ENCODE measurements at regions not wholly inside any gene's neighbourhood (a gene's known extent, or its start where the extent isn't known, plus 50 kb on each side); places are given as distances from the start of the nearest gene placed in this dataset.

GRCh38 chr21:33121715-33122475 is 52.0 kb downstream of the OLIG1 start:
- Histone ChIP-seq H3K27ac (no peak overlapping the region), H3K4me1 (no peaks in the 10 kb centered on the region), H3K9me3 (no peaks in the 10 kb centered on the region), H3K27me3 (no peaks in the 10 kb centered on the region), H3K4me3 (no peak overlapping the region), H3K36me3 (no peaks in the 10 kb centered on the region)
- intact Hi-C loops (cut with DNase I; ENCODE audit: low total_unique reads): no loop called here
- DNase-seq: no peak
- TF ChIP-seq, protein P1, sequence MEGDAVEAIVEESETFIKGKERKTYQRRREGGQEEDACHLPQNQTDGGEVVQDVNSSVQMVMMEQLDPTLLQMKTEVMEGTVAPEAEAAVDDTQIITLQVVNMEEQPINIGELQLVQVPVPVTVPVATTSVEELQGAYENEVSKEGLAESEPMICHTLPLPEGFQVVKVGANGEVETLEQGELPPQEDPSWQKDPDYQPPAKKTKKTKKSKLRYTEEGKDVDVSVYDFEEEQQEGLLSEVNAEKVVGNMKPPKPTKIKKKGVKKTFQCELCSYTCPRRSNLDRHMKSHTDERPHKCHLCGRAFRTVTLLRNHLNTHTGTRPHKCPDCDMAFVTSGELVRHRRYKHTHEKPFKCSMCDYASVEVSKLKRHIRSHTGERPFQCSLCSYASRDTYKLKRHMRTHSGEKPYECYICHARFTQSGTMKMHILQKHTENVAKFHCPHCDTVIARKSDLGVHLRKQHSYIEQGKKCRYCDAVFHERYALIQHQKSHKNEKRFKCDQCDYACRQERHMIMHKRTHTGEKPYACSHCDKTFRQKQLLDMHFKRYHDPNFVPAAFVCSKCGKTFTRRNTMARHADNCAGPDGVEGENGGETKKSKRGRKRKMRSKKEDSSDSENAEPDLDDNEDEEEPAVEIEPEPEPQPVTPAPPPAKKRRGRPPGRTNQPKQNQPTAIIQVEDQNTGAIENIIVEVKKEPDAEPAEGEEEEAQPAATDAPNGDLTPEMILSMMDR (IDR thresholded peaks at IDR 0.05): no peak
- TF ChIP-seq POLR2A (IDR thresholded peaks at IDR 0.05): no peak

GRCh38 chr21:33122507-33122906 is 52.6 kb downstream of the OLIG1 start:
- intact Hi-C loops (cut with DNase I; ENCODE audit: low total_unique reads): no loop called here
- no peak for DNase-seq
- Histone ChIP-seq H3K27ac (no peak overlapping the region), H3K36me3 (no peaks in the 10 kb centered on the region), H3K4me3 (no peak overlapping the region), H3K9me3 (no peaks in the 10 kb centered on the region), H3K27me3 (no peaks in the 10 kb centered on the region), H3K4me1 (no peaks in the 10 kb centered on the region)
- TF ChIP-seq, protein P1 (IDR thresholded peaks at IDR 0.05): no peak
- no peak for TF ChIP-seq POLR2A (IDR thresholded peaks at IDR 0.05)

DNA sequence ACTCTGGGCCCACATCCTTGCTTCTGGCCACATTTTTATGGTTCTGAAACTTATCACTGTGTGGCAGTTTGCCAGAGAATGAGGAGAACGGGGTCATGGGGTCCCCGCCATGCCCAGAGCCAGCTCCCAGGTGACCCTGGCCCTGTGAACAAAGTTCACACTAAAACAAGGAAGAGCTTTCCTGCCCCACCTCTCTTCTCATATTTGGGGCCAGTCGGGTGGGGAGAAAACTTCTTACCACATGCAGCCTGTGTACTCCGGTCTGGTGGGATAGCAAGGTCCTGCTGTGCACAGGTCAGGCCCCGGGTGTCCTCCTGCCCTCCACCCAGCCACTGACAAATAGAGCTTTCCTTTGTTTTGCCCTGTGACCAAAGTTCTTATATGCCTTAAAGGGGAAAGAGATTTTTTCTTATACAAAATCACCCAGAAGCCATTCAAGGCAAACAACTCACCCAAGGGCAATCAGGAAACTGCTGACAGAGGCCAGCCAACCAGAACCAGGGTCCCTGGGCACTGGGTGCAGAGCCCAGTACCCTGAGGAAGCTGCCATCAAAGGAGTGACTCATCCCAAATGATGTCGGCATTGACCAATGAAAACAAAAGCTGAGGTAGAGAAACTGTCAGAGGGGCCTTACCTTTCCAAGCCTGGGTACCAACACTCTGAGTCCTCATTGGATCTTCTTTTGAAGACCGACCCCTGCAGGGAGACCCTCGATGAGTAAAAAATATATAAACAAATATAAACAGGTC is 53.6 kb downstream of the OLIG1 start:
- Histone ChIP-seq H3K27ac (no peak overlapping the region), H3K4me1 (no peaks in the 10 kb centered on the region), H3K36me3 (no peaks in the 10 kb centered on the region), H3K4me3 (no peak overlapping the region), H3K27me3 (no peaks in the 10 kb centered on the region), H3K9me3 (no peaks in the 10 kb centered on the region)
- TF ChIP-seq POLR2A (IDR thresholded peaks at IDR 0.05): no peak
- TF ChIP-seq, protein P1 (IDR thresholded peaks at IDR 0.05): no peak
- DNase-seq: no peak
- intact Hi-C loops (cut with DNase I; ENCODE audit: low total_unique reads): no loop called here

- intact Hi-C loops (cut with DNase I; ENCODE audit: low total_unique reads): no loop called here
Measured at GRCh38 chr21:33124889-33125288, 54.9 kb downstream of the OLIG1 start.

More at GRCh38 chr21:33124889-33125288, 54.9 kb downstream of the OLIG1 start:
- DNase-seq: no peak
- Histone ChIP-seq H3K4me1 (no peaks in the 10 kb centered on the region), H3K27me3 (no peaks in the 10 kb centered on the region), H3K36me3 (no peaks in the 10 kb centered on the region), H3K4me3 (no peak overlapping the region), H3K27ac (no peak overlapping the region), H3K9me3 (no peaks in the 10 kb centered on the region)
- TF ChIP-seq POLR2A (IDR thresholded peaks at IDR 0.05): no peak
- TF ChIP-seq, protein P1 (IDR thresholded peaks at IDR 0.05): no peak
